H9 (cell line): ENCODE measurements at regions not wholly inside any gene's neighbourhood (a gene's known extent, or its start where the extent isn't known, plus 50 kb on each side); places are given as distances from the start of the nearest gene placed in this dataset.

Source experiments
- DNase-seq: peaks from one replicate; pipeline ENCODE4 v3.0.0-alpha.2; 2017
- H2AFZ ChIP-seq: one replicate; pipeline ENCODE4 v1.6.1; 2013; ENCODE audit warnings: mild to moderate bottlenecking, low read length, control low read depth, moderate library complexity
- H2AK5ac ChIP-seq: 2 replicates; pipeline ENCODE4 v1.6.1; 2013; ENCODE audit warnings: low read length, control low read depth, mixed read lengths; ENCODE audit not compliant: insufficient read length
- H2BK120ac ChIP-seq: one replicate; pipeline ENCODE4 v1.6.1; 2013; ENCODE audit warnings: low read depth, mild to moderate bottlenecking, low read length, control low read depth, inconsistent platforms; ENCODE audit not compliant: poor library complexity, severe bottlenecking
- H2BK12ac ChIP-seq: 2 replicates; pipeline ENCODE4 v1.6.1; 2013; ENCODE audit warnings: low read length, control low read depth, mixed read lengths, low read depth; ENCODE audit not compliant: insufficient read length
- H2BK15ac ChIP-seq: 2 replicates; pipeline ENCODE4 v1.6.1; 2013; ENCODE audit warnings: low read depth, low read length, control low read depth
- H2BK20ac ChIP-seq: one replicate; pipeline ENCODE4 v1.6.1; 2013; ENCODE audit warnings: low read depth, mild to moderate bottlenecking, low read length, control low read depth, inconsistent platforms; ENCODE audit not compliant: poor library complexity, severe bottlenecking
- H2BK5ac ChIP-seq: 2 replicates; pipeline ENCODE4 v1.6.1; 2013; ENCODE audit warnings: low read length, control low read depth, mixed read lengths; ENCODE audit not compliant: insufficient read length
- H3K14ac ChIP-seq: 2 replicates; pipeline ENCODE4 v1.6.1; 2013; ENCODE audit warnings: low read length, control low read depth; ENCODE audit not compliant: insufficient read depth
- H3K18ac ChIP-seq: 2 replicates; pipeline ENCODE4 v1.6.1; 2013; ENCODE audit warnings: low read depth, mild to moderate bottlenecking, mixed read lengths, low read length, control low read depth; ENCODE audit not compliant: insufficient read length
- H3K23ac ChIP-seq: 2 replicates; pipeline ENCODE4 v1.6.1; 2013; ENCODE audit warnings: low read length, control low read depth, mixed read lengths, low read depth; ENCODE audit not compliant: insufficient read length
- H3K23me2 ChIP-seq: 2 replicates; pipeline ENCODE4 v1.6.1; 2013; ENCODE audit warnings: low read depth, mild to moderate bottlenecking, mixed read lengths, low read length, control low read depth; ENCODE audit not compliant: insufficient read length, poor library complexity, severe bottlenecking
- H3K27ac ChIP-seq: 2 replicates; pipeline ENCODE4 v1.5.1; 2013; ENCODE audit warnings: low read length, control low read depth, mixed read lengths, low read depth; ENCODE audit not compliant: insufficient read length
- H3K27me3 ChIP-seq: 2 replicates; pipeline ENCODE4 v1.6.1; 2013; ENCODE audit warnings: low read length, control low read depth, inconsistent platforms; ENCODE audit not compliant: insufficient read depth
- H3K4ac ChIP-seq: 2 replicates; pipeline ENCODE4 v1.6.1; 2013; ENCODE audit warnings: low read depth, mild to moderate bottlenecking, control low read depth, inconsistent platforms, low read length, moderate library complexity
- H3K4me1 ChIP-seq: 2 replicates; pipeline ENCODE4 v1.6.1; 2013; ENCODE audit warnings: low read length, control low read depth, inconsistent platforms; ENCODE audit not compliant: insufficient read depth
- H3K4me2 ChIP-seq: 2 replicates; pipeline ENCODE4 v1.6.1; 2013; ENCODE audit warnings: low read length, control low read depth, mixed read lengths; ENCODE audit not compliant: insufficient read length, insufficient read depth
- H3K56ac ChIP-seq: 2 replicates; pipeline ENCODE4 v1.6.1; 2013; ENCODE audit warnings: low read depth, mild to moderate bottlenecking, mixed read lengths, low read length, control low read depth; ENCODE audit not compliant: insufficient read length
- H3K79me1 ChIP-seq: 2 replicates; pipeline ENCODE4 v1.6.1; 2013; ENCODE audit warnings: low read depth, mild to moderate bottlenecking, moderate library complexity, low read length, control low read depth, inconsistent platforms; ENCODE audit not compliant: insufficient read depth, poor library complexity, severe bottlenecking
- H3K79me2 ChIP-seq: 2 replicates; pipeline ENCODE4 v1.6.1; 2013; ENCODE audit warnings: low read length, control low read depth, inconsistent platforms; ENCODE audit not compliant: insufficient read depth
- H3K9ac ChIP-seq: 2 replicates; pipeline ENCODE4 v1.6.1; 2013; ENCODE audit warnings: low read length, control low read depth, mixed read lengths; ENCODE audit not compliant: insufficient read length; ENCODE audit errors: extremely low read depth
- H3K9me3 ChIP-seq: one replicate; pipeline ENCODE4 v1.6.1; 2013; ENCODE audit warnings: low read depth, low read length, inconsistent platforms; ENCODE audit not compliant: control insufficient read depth
- H3T11ph ChIP-seq: one replicate; pipeline ENCODE4 v1.6.1; 2013; ENCODE audit warnings: mild to moderate bottlenecking, low read length, control low read depth, inconsistent platforms
- H4K20me1 ChIP-seq: one replicate; pipeline ENCODE4 v1.6.1; 2013; ENCODE audit not compliant: control insufficient read depth, insufficient read length, insufficient read depth
- H4K5ac ChIP-seq: 2 replicates; pipeline ENCODE4 v1.6.1; 2013; ENCODE audit warnings: low read depth, mild to moderate bottlenecking, mixed read lengths, low read length, control low read depth; ENCODE audit not compliant: insufficient read length
- H4K8ac ChIP-seq: replicated peaks from 2 replicates; pipeline ENCODE4 v1.6.1; 2013; ENCODE audit warnings: low read length, control low read depth, mixed read lengths, low read depth; ENCODE audit not compliant: insufficient read length
- H4K91ac ChIP-seq: 2 replicates; pipeline ENCODE4 v1.6.1; 2013; ENCODE audit warnings: low read depth, mild to moderate bottlenecking, moderate library complexity, mixed read lengths, low read length, control low read depth; ENCODE audit not compliant: insufficient read length
- H3K27ac Mint-ChIP-seq, 3 experiments: 2 replicates in 2 of 3; 3 replicates in 1 of 3; pipeline ENCODE4 v1.8.0; 2020 to 2021; ENCODE audit warnings: mixed read lengths in 3 of 3, mild to moderate bottlenecking in 1 of 3, moderate library complexity in 1 of 3
- H3K27me3 Mint-ChIP-seq: 2 replicates; pipeline ENCODE4 v1.8.0; 2021; ENCODE audit warnings: low read depth, mild to moderate bottlenecking, moderate library complexity, mixed read lengths
- H3K36me3 Mint-ChIP-seq, 3 experiments: 2 replicates in 2 of 3; 3 replicates in 1 of 3; pipeline ENCODE4 v1.8.0; 2020 to 2021; ENCODE audit warnings: low read depth in 3 of 3, mixed read lengths in 3 of 3; ENCODE audit not compliant: insufficient read depth in 1 of 3
- H3K4me1 Mint-ChIP-seq, 2 experiments: 2 replicates each; pipeline ENCODE4 v1.8.0; 2020; ENCODE audit warnings: mixed read lengths in 2 of 2
- H3K4me3 Mint-ChIP-seq, 2 experiments: 2 replicates in 1 of 2; 3 replicates in 1 of 2; pipeline ENCODE4 v1.8.0; 2020 to 2021; ENCODE audit warnings: mild to moderate bottlenecking in 2 of 2, mixed read lengths in 2 of 2, moderate library complexity in 1 of 2
- H3K9me3 Mint-ChIP-seq, 2 experiments: 2 replicates in 1 of 2; 3 replicates in 1 of 2; pipeline ENCODE4 v1.8.0; 2020; ENCODE audit warnings: mild to moderate bottlenecking in 2 of 2, mixed read lengths in 2 of 2, moderate library complexity in 1 of 2
- CTCF ChIP-seq: fragments of 200-600 bp; sonication (generic); conservative IDR thresholded peaks from 3 replicates; pipeline ENCODE4 v1.8.0; 2021; ENCODE audit warnings: antibody characterized with exemption, mild to moderate bottlenecking
- WGBS: extraction: QIAGEN DNeasy Blood & Tissue Kit; methylation state at CpG from one replicate; pipeline ENCODE4 v1.1.7; 2013; ENCODE audit warnings: missing lambda C conversion rate, low lambda C conversion rate, mixed read lengths; ENCODE audit not compliant: insufficient read length; ENCODE audit errors: extremely low coverage; 5-methylcytosine and 5-hydroxymethylcytosine counted together

GRCh38 chr5:125185740-125186139 is 439.3 kb upstream of the ZNF608 start:
- Histone ChIP-seq H2BK12ac (no peak overlapping the region), H3K56ac (no peak overlapping the region), H4K20me1 (no peaks in the 10 kb centered on the region), H3K27me3 (no peaks in the 10 kb centered on the region), H4K5ac (no peak overlapping the region), H2BK120ac (no peak overlapping the region), H3T11ph (no peak overlapping the region), H2AK5ac (no peak overlapping the region), H3K9me3 (no peaks in the 10 kb centered on the region), H2BK15ac (no peak overlapping the region), H3K23me2 (no peaks in the 10 kb centered on the region), H2AFZ (no peak overlapping the region), H3K18ac (no peak overlapping the region), H4K8ac (no peak overlapping the region), H2BK5ac (no peak overlapping the region), H3K23ac (no peak overlapping the region), H3K14ac (no peak overlapping the region), H4K91ac (no peak overlapping the region), H2BK20ac (no peak overlapping the region), H3K4me2 (no peak overlapping the region), H3K27ac (no peak overlapping the region), H3K9ac (no peak overlapping the region), H3K79me2 (no peaks in the 10 kb centered on the region), H3K4me1 (peaks cover 3% of the 10 kb centered on the region; the same call in 1 of the 2 replicates), H3K4ac (no peak overlapping the region), H3K79me1 (no peaks in the 10 kb centered on the region)
- Mint-ChIP-seq H3K9me3 (no peaks in the 10 kb centered on the region), H3K4me1 (peaks cover 24 to 27% of the 10 kb centered on the region in 2 experiments), H3K27ac (no peak overlapping the region), H3K4me3 (no peak overlapping the region), H3K27me3 (no peaks in the 10 kb centered on the region; the same call in 1 of the 2 replicates), H3K36me3 (no peaks in the 10 kb centered on the region)
- no peak for DNase-seq
- no peak for TF ChIP-seq CTCF
- no CpG with 5 or more reads among the region's 1 CpG for WGBS
